ENCODE measurements at regions not wholly inside any gene's neighbourhood (a gene's known extent, or its start where the extent isn't known, plus 50 kb on each side); places are given as distances from the start of the nearest gene placed in this dataset.
"Not testable (repeated sequence)": the region's sequence is repeated elsewhere in the genome, so short reads cannot be mapped to it uniquely, and the experiment has no call there.

GRCh38 chr21:27317601-27318000 is 350.7 kb upstream of the ADAMTS5 start:
- not testable (repeated sequence) for TF ChIP-seq CTCF (IDR thresholded peaks at IDR 0.05; ENCODE audit: poor library complexity); EZH2phosphoT487 (IDR thresholded peaks at IDR 0.05; ENCODE audit: low read depth, severe bottlenecking, unreplicated experiment); EZH2 (IDR thresholded peaks at IDR 0.05; ENCODE audit: borderline replicate concordance)
